Left colon (tissue), 2 donors: ENCODE measurements at regions not wholly inside any gene's neighbourhood (a gene's known extent, or its start where the extent isn't known, plus 50 kb on each side); places are given as distances from the start of the nearest gene placed in this dataset.

ENCODE experiments used
- ATAC-seq: fragments of 200-7000 bp; cut with Tn5 transposase; one replicate; pipeline ENCODE4 v1.9.1; 2020; ENCODE audit warnings: mild to moderate bottlenecking, moderate library complexity
- DNase-seq, 2 donors: peaks; one replicate each; pipeline ENCODE4 v3.0.0-alpha.2; 2020
- intact Hi-C, 2 donors: fragments of 100-400 bp; cut with DNase I in 1 of 2; cut with micrococcal nuclease in 1 of 2; formaldehyde crosslinking; loops; one replicate each; pipeline versions ENCODE4 v1.11.2 to v1.14.0; 2022; cut with DNase I, micrococcal nuclease
- donor health status: DM: no; HTN: no; CAD: no.
- donor health status: DM: yes; HTN: yes; CAD: no.

DNA sequence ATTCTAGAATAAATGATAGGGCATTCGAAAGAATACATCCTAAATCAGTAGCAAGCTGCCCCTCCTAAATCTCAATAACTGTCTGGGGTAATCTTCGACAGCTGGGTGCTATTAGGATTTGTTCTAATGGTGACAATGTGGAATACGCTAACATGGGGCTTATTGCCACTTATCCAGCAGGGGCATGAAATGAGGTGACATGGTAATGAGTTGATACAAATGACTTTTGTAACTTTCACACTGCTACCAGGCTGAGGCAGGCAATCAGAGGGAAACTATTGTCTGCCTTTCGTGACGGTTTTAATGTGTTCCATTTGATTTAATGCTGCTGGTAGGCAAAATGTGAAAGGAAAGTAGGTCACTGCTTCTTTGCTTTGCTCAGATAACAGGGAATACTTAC, 1047.4 kb upstream of the PABPC4L start:
- no peak for DNase-seq
- ATAC-seq, result no peak
- intact Hi-C loops, result no loop called here

DNA sequence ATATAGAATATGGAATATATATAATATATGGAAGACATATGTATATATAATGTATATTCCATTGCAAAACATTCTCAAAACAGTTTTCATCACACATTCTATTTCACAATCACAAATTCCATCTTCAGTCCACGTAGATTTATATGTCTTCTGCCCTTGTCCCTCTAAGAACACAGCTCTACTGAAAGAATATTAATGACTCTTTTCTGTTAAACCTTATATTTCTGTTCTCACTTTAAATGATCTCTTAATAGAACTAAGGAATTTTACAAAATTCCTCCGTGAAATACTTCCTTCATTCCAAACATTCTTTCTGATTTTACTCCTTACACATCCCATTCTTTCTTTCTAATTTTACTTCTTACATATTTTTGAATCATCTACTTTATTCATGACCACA, 1043.1 kb upstream of the PABPC4L start:
- ATAC-seq, result no peak
- no peak for DNase-seq
- intact Hi-C loops, result no loop called here

DNA sequence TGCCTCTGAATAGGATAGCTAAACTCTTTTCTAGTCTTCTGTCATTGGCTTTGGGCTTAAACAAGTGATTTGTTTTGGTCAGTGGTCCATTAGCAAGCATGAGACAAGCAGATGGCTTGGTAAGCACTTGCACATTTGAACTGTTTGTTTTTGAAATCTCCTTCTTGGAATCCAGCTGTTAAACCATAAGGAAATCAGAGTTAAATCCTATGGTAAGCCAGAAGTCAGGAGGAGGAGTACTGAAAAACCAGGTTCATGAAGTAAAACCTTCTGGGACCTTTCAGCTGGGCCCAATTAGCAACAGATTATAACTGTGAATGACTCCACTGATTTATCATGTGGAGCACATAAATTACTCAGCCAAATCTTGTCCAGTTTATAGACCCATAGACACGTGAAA, 1042.5 kb upstream of the PABPC4L start:
- intact Hi-C loops, result no loop called here
- ATAC-seq (no peak), DNase-seq (no peak)

DNA sequence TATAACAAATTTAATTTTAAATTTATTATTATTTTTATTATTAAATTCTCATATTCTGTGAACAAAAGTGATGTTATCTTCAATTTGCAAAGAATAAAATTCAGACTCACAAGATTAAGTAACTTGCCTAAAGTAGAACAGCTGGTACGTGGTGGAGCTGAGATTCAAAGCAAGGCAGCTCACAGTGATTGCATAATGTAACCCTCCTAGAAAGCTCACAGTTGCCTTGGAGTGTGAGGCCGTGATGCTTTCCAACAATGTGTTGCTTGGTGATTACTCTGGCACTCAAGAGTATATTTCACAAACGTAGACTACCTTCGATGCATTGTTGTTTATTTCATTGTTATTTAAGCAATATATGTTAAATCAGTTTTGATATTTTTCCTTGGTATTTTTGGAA, 1039.2 kb upstream of the PABPC4L start:
- intact Hi-C loops, result no loop called here
- ATAC-seq (no peak), DNase-seq (no peak)

DNA sequence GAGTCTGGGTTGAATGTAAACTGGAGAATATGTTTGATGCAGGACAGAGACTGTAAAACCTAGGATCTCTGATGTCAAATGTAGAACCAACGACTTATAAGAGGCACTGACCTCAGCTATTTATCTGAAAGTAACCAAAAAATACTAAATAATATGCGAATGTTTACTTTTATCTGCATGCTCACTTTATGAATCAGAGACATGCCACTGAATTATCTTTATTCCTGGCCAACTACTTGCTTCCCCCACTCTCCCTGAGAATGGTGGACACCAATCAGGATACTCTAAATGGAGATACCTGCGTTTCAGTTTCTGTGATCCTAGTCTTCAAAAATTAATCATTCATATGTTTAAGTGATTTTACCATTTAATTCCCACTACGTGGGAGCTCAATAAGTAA, 1038.4 kb upstream of the PABPC4L start:
- no peak for ATAC-seq
- intact Hi-C loops, result no loop called here
- DNase-seq, result no peak

DNA sequence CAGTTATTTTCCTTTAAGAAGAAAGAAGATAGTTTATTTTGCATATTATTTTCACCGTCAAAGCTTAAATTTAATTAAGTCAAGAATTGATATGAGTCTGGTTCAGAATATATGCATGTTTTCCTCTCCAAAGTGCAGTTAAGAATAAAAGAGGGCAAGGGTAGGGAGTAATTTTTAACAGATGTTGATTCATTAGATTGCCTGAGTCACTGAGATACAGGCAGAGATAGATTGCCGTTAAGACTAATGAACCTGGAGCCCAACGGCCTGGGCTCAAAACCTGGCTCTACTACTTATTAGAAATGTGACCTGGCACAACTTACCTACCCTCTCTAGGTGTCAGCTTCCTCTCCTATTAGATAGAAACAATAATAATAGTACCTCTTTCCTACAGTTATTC, 1037.4 kb upstream of the PABPC4L start:
- ATAC-seq, result no peak
- DNase-seq, result no peak
- intact Hi-C loops, result no loop called here

DNA sequence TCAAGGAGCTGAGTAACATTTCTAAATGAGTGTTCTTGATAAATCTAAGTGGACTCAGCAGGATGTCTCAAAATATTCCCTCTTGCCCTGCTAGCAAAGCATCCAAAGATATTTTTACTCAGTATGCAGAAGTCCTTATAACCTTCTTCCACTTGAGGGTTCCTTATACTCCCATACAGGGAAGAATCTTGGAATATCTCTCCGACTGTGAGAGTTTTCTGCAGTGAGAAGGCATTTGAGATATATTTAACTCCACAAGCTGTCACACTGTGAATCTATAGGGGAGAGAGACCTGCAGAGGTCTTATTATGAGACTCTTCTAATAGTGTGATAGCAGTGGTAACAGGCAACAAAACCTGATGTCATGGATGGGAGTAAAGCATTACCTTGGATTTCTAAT, 1034.5 kb upstream of the PABPC4L start:
- DNase-seq (no peak), ATAC-seq (no peak)
- intact Hi-C loops, result no loop called here

DNA sequence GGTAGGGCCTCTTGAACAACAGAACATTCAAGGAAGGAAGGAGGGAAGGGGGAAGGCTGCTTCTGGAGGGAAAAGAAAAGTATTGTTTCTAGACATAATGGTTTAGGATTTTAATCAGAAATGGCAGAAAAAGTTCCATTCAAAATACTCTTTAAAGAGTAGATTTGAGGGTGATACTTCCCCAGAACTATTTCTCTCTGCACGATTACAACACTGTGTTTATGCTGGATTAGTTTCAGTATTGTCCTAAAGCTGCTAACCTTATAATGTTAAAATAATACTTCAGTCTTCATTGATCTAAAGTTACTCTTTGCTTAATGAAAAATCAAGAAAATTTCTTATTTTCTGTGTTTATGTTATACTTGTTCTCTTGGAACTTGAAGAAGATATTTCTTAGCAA, 1026.3 kb upstream of the PABPC4L start:
- intact Hi-C loops, result no loop called here
- DNase-seq, result no peak

DNA sequence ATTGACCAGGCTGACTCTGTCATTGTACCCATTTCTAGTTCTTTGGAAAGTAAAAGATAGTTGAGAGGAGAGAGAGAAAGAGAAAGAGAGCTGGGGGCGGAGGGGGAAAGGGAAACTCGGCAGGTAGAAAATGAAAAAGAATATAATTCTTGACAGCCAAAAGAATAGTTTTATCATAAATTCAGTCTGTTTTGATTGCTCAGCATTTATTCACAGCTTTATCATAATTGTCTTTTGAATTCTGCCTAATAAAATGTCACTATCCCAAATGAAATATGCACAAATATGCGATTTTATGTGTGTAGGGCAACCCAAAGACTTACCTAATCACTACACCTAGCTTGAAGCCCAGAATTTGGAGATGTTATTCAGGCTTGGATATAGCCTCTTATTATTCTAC, 1024.0 kb upstream of the PABPC4L start:
- DNase-seq, result no peak
- intact Hi-C loops, result no loop called here
- no peak for ATAC-seq

More for the DNA sequence above, 1026.3 kb upstream of the PABPC4L start:
- no peak for ATAC-seq

DNA sequence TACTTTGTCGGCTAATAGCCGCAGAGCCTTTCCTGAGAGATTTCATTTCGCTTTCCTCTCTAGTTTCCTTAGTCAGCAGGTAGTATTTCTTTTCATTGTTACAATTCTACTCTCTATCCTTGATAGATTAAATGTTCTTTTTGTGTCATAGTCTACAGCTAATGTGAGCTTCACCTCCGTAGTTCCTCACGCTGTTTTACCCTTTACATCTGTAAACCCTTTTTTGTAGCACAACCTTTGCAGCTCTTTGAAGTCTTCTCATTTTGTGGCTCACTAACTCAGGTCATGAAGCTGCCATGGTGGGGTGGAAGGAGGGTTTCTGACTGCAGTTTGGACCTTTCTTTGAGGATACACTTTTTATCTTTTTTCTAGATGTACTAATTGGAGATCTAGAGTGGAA, 1008.8 kb upstream of the PABPC4L start:
- intact Hi-C loops, result no loop called here
- DNase-seq, result no peak
- ATAC-seq, result no peak

DNA sequence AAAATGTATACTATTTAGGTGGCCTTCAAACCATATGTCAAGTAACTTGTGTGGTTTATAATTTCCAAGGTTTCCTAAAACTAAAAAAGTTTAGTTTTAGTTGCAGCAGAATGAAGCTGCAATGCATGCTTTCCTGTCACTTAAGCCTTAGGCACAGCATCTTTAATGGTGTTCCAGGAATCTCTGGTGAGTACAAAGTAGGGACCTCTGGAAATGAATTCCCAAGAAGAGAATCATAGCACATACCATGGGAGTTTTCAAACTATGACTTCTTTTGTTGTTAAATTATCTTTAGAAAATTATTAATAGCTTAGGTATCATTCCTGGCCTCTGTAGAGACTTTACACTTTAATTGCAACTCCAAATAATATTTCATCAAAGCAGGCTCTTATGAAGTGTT, 1005.9 kb upstream of the PABPC4L start:
- no peak for ATAC-seq

DNA sequence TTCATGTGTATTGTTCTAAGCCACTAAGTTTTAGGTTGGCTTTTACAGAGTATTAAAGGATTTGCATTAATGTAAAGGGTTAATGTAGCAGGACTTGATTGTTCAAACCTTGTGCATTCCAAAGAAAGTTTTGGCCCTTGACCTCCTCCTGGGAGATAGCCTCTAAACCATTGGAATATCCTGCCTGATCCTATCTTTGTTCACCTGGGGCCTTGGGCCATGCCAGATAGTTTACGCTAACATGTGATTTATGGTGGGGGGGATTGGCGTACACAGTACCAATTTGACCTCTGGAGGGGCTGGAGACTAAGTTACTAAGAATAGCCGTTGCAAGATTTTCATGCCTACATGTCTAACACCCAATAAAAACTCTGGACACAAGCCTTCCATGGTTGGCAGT, 1002.7 kb upstream of the PABPC4L start:
- DNase-seq (no peak), ATAC-seq (no peak)
- intact Hi-C loops, result no loop called here

More for the DNA sequence above, 1005.9 kb upstream of the PABPC4L start:
- intact Hi-C loops, result no loop called here
- no peak for DNase-seq

DNA sequence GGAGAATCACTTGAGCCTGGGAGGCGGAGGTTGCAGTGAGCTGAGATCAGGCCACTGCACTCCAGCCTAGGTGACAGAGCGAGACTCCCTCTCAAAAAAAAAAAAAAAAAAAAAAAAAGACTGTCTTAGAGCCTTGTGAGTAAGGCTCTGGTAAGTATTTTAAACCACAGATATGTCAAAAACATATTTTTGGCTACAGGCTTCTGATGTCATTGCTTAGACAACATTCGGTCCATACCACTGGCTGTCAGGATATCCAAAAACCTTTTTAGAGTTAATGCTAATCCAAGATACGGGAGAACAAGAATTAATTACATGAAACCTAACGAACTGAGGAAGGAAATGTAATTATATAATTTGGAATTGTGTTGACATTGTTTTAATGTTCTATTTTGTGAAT, 999.5 kb upstream of the PABPC4L start:
- intact Hi-C loops, result no loop called here
- DNase-seq (no peak), ATAC-seq (no peak)

DNA sequence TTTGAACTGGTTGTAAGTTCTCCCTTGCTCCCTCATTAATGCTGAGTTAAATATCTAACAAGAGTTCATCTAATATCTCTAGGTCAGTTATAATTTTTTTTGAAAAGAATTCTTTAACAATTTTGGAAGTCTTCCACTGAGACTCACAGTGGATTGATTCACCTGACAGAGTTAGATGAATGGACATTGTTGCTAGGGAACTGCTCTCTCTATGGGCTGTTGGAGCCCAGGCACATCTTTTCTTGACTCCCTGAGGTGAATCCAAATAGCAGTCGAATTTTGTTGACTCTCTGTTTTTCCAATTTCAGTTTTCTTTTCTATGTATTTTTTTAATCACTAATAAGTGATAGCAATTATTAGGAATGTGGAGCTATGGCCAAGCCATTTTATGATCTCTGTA, 996.1 kb upstream of the PABPC4L start:
- intact Hi-C loops, result no loop called here
- DNase-seq, result no peak
- ATAC-seq, result no peak

DNA sequence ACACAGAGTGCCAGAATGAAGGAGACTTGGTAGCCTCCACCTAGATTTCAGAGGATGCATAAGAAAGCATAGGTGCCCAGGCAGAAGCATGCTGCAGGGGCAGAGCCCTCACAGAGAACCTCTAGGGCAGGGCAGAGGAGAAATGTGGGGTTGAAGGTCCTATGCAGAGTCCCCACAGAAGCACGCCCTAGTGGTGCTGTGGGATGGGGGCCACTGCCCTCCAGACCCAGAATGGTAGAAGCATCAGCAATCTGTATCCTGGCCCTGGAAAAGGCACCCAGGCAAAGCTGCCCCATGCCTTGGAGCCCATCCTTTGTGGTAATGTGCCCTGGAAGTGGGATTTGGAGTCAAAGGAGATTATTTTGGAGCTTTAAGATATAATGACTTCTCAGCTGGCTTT, 992.9 kb upstream of the PABPC4L start:
- DNase-seq, result no peak
- intact Hi-C loops, result no loop called here
- ATAC-seq, result no peak

DNA sequence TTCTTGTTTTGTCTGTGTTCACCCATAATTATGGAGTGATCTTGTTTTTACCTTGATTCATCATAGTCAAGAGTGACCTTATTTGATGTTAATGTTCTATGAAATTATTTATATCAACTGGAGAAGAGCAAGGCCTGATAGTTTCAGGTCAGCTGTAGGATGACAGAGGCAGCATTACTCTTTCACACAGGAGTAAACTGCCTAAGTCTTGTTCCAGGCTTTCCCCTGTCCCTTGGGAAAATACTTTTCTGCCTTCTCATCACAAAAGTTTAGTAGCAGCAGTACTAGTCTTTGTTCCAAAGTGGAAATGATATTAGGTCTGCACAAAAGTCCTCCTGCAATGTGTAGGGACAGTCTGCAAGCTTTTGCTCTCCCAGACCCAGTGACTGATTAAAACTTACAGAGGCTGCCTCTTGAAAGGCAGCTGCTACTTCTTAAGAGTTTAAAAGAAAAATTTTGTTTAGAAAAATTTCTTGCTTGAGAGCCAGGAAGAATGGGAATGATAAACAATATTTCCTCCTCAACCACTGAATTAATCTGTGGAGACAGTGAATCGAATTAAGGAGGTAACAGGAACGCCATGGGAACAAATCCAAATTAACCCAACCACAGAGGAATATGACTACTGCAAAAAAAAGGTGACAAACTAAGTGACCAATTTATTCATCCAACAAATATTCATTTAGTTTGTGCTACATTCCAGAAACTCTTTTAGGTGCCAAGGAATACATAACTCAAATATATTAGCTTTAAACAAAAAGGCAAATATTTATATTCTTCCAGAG, 991.4 kb upstream of the PABPC4L start:
- intact Hi-C loops, result no loop called here
- ATAC-seq, result no peak
- no peak for DNase-seq

DNA sequence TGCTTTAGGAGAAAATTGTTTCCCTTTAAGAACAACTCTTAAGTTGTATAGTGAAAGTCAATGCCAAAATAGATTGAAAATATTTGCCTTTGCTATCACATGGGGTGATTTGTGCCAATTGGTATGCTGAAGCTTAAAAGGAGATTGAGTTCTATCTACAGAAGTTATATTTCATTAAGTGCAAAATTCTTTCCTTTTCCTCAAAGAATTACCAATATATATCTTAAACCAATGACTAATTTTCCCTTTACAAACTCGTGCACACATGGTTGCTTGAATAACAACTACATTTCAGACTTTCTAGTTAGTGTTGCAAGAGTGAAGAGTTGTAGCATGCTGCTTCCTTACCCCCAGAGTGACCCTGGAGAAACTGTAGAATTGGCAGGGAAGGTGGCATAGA, 990.0 kb upstream of the PABPC4L start:
- no peak for DNase-seq
- ATAC-seq, result no peak
- intact Hi-C loops, result no loop called here

DNA sequence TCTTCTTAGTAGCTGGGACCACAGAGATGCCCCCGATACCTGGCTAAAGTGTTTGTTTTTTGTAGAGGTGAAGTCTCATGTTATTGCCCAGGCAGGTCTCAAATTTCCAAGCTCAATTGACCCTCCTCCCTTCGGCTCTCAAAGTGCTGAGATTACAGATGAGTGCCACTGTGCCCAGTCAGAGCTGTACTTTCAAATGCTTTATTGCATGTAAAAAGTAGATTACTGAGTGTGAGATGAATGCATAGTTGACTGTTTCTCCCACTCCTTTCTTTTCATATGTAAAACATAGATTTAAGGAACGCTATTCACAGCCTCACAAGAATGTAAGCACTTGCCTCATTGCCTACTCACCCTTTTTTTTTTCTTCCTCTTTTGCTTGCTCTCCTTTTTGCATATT, 984.4 kb upstream of the PABPC4L start:
- no peak for DNase-seq
- intact Hi-C loops, result no loop called here

DNA sequence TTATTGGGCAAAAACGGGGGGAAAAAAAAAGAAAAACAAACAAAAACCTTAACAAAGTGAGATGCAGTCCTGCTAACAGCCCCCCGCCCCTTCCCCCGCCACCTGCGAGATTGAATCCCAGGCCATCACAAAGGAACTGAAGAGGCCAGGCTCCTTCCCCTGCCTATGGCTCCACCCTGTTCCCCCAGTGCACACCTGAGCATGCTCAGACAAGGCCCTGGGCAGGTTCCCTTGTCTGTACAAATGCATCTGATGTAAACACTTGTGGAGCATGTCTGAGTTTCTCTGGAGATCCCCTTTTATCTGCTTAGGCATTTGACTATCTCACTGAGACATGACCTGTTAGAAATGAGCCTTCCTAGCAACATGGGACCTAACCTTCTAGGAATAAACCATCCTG, 983.7 kb upstream of the PABPC4L start:
- no peak for ATAC-seq
- no peak for DNase-seq
- intact Hi-C loops, result no loop called here

More for the DNA sequence above, 984.4 kb upstream of the PABPC4L start:
- ATAC-seq, result no peak

DNA sequence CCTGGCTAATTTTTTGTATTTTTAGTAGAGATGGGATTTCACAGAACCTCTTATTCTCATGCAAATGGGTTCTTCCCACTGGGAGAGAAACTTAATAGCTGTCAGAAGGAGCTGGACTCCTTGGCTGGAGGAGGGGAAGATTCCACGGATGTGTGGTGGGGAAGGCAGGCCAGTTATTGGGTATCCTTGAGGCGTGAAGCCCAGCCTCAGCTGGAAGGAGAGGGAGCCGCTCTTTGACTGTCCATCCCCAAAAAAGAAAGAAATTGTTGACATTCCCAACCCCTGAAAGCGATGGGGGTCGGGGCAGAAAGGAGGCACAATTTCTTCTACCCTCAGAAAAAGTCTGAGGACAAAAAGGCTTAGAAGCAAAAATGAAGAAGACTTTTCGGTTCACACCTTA, 983.1 kb upstream of the PABPC4L start:
- intact Hi-C loops, result no loop called here
- DNase-seq, result no peak
- ATAC-seq, result no peak

DNA sequence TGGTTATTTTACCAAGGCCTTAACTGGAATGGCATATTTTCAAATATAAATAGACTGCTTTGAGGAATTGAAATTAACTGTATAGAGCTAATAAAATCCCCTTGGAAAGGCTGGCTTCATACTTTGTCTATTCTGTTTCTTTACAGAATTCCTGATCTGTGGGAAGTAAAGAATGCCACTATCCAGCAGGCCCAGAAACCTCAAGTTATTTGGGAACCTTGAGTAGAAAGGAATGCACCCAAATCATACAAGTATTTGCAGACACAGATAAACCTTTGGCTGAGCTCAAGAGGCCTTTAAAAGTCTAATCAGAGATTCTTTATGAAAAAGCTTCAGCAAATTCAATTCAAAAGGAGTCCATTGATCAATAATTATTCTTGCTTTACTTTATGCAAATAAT, 975.7 kb upstream of the PABPC4L start:
- ATAC-seq (no peak), DNase-seq (no peak)
- intact Hi-C loops, result no loop called here
